AG09309 (cell line): ENCODE measurements at regions not wholly inside any gene's neighbourhood (a gene's known extent, or its start where the extent isn't known, plus 50 kb on each side); places are given as distances from the start of the nearest gene placed in this dataset.
"Not testable (repeated sequence)": the region's sequence is repeated elsewhere in the genome, so short reads cannot be mapped to it uniquely, and the experiment has no call there.

ENCODE experiments used
- DNase-seq: peaks from one replicate; pipeline ENCODE4 v3.0.0-alpha.2; 2010; ENCODE audit warnings: low read depth
- H3K4me3 ChIP-seq: 2 replicates; pipeline ENCODE4 v1.5.1; 2011; ENCODE audit warnings: mild to moderate bottlenecking, low read depth, low read length, moderate library complexity; ENCODE audit not compliant: control insufficient read depth
- CTCF ChIP-seq: IDR thresholded peaks from 2 replicates; pipeline ENCODE4 v1.5.1; 2011; ENCODE audit warnings: mild to moderate bottlenecking, low read depth, low read length, inconsistent platforms; ENCODE audit not compliant: insufficient read depth, control insufficient read depth; ENCODE audit errors: missing control alignments

GRCh38 chrX:55924574-55924973 is 207.0 kb downstream of the RRAGB start:
- no peak overlapping the region for H3K4me3 ChIP-seq
- TF ChIP-seq CTCF = no peak
- DNase-seq = no peak

GRCh38 chrX:55928529-55928928 is 211.0 kb downstream of the RRAGB start:
- DNase-seq, H3K4me3 ChIP-seq: not testable (repeated sequence)
